ENCODE measurements at regions not wholly inside any gene's neighbourhood (a gene's known extent, or its start where the extent isn't known, plus 50 kb on each side); places are given as distances from the start of the nearest gene placed in this dataset.

DNA sequence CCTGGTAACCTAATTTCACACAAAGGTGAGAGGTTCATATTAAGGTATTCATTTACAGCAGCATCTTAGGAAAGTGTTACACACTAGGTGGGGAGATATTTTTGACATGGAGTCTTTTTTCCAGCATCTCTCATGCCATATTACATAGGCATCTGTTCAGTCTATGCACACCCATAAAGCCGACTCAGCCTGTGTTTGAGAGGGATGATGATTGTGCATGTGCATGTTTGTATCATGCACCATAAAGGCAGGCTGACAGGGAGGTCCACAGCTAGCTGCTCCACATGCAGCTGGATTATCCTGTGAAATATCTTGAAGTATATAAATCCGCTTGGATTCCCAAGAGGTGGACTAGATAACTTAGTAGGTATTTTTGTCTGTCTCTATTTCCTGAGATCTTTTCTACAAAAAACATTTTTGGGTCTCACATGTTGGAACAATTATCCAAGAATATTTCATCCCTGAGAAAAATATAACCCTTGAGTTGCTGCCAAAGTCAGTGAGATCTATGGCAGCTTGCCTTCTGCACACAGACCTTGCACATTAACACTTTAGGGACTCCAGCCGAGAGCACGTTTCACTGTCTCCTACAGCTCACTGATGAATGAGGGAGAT, 288.4 kb upstream of the DPH6 start:
- TF ChIP-seq, protein P1, sequence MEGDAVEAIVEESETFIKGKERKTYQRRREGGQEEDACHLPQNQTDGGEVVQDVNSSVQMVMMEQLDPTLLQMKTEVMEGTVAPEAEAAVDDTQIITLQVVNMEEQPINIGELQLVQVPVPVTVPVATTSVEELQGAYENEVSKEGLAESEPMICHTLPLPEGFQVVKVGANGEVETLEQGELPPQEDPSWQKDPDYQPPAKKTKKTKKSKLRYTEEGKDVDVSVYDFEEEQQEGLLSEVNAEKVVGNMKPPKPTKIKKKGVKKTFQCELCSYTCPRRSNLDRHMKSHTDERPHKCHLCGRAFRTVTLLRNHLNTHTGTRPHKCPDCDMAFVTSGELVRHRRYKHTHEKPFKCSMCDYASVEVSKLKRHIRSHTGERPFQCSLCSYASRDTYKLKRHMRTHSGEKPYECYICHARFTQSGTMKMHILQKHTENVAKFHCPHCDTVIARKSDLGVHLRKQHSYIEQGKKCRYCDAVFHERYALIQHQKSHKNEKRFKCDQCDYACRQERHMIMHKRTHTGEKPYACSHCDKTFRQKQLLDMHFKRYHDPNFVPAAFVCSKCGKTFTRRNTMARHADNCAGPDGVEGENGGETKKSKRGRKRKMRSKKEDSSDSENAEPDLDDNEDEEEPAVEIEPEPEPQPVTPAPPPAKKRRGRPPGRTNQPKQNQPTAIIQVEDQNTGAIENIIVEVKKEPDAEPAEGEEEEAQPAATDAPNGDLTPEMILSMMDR (conservative IDR thresholded peaks at IDR 0.05; ENCODE audit: low read depth, low read length): no peak
- Histone ChIP-seq H3K4me2 (no peak overlapping the region), H3K36me3 (ENCODE audit: insufficient read depth) (no peaks in the 10 kb centered on the region), H3K9ac (no peak overlapping the region), H3K27me3 (ENCODE audit: insufficient read depth, low read depth) (no peaks in the 10 kb centered on the region), H3K27ac (no peak overlapping the region), H3K79me2 (ENCODE audit: insufficient read depth, low read depth) (no peaks in the 10 kb centered on the region), H3K4me1 (ENCODE audit: low read depth, poor library complexity, severe bottlenecking) (no peaks in the 10 kb centered on the region), H3K4me3 (IDR thresholded peaks at IDR 0.05; ENCODE audit: insufficient read depth, low read depth, low read length) (no peak overlapping the region), H2AFZ (ENCODE audit: low read depth) (no peak overlapping the region), H4K20me1 (ENCODE audit: insufficient read depth) (no peaks in the 10 kb centered on the region)

DNA sequence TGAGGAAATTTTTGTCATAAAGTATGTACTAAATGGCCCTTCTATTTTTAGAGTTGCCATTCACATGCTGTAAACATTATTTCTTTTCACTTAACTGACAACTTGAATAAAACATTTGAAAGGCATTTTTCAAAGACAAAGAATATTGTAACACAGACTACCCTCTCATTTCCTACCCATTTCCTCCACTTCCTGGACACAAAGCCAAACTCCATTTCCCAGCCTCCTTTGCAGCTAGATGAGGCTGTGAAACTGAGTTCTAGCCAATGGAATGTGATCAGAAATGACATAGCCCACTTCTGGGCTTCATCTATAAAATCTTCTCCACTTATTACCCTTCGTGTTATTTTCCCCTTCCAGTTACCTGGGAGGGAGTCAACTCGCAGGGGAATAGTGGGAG, 288.9 kb upstream of the DPH6 start:
- Histone ChIP-seq H3K9ac (no peak overlapping the region), H2AFZ (ENCODE audit: low read depth) (no peak overlapping the region), H3K27me3 (ENCODE audit: insufficient read depth, low read depth) (no peaks in the 10 kb centered on the region), H4K20me1 (ENCODE audit: insufficient read depth) (no peaks in the 10 kb centered on the region), H3K4me2 (no peak overlapping the region), H3K27ac (no peak overlapping the region), H3K4me1 (ENCODE audit: low read depth, poor library complexity, severe bottlenecking) (no peaks in the 10 kb centered on the region), H3K79me2 (ENCODE audit: insufficient read depth, low read depth) (no peaks in the 10 kb centered on the region), H3K4me3 (IDR thresholded peaks at IDR 0.05; ENCODE audit: insufficient read depth, low read depth, low read length) (no peak overlapping the region), H3K36me3 (ENCODE audit: insufficient read depth) (no peaks in the 10 kb centered on the region)
- TF ChIP-seq, protein P1 (conservative IDR thresholded peaks at IDR 0.05; ENCODE audit: low read depth, low read length): no peak

GRCh38 chr15:35838424-35839111, 292.6 kb upstream of the DPH6 start:
- no peaks in the 10 kb centered on the region for H3K36me3 ChIP-seq (ENCODE audit: insufficient read depth)
- no peaks in the 10 kb centered on the region for H4K20me1 ChIP-seq (ENCODE audit: insufficient read depth)
- no peaks in the 10 kb centered on the region for H3K27me3 ChIP-seq (ENCODE audit: insufficient read depth, low read depth)
- H3K9ac ChIP-seq: no peak overlapping the region
- no peak overlapping the region for H3K4me2 ChIP-seq
- no peak overlapping the region for H3K27ac ChIP-seq
- H3K4me1 ChIP-seq (ENCODE audit: low read depth, poor library complexity, severe bottlenecking): no peaks in the 10 kb centered on the region
- H3K4me3 ChIP-seq (IDR thresholded peaks at IDR 0.05; ENCODE audit: insufficient read depth, low read depth, low read length): no peak overlapping the region
- TF ChIP-seq, protein P1 (conservative IDR thresholded peaks at IDR 0.05; ENCODE audit: low read depth, low read length): no peak
- no peak overlapping the region for H2AFZ ChIP-seq (ENCODE audit: low read depth)
- H3K79me2 ChIP-seq (ENCODE audit: insufficient read depth, low read depth): no peaks in the 10 kb centered on the region

DNA sequence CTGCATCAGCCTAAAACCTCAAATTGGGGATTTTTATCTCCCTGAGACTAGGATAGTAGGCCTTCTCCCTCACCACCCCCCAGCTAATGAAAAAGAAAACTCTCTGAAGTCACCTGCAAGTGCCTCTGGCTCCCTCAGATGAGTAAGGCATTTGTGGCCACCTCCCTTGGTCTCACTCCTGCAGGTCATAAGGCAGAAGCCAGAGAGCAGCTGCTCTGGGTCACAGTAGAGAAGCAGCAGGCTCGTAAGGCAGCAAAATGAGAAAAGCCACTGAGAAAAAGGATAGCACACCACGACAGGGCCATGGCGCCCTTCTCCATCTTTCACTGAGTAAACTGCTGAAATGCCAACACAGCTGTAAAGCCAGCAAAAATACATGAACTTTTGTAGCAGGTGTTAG, 296.7 kb upstream of the DPH6 start:
- Histone ChIP-seq H3K79me2 (ENCODE audit: insufficient read depth, low read depth) (no peaks in the 10 kb centered on the region), H3K27ac (no peak overlapping the region), H3K27me3 (ENCODE audit: insufficient read depth, low read depth) (no peaks in the 10 kb centered on the region), H3K9ac (no peak overlapping the region), H3K4me2 (no peak overlapping the region), H2AFZ (ENCODE audit: low read depth) (no peak overlapping the region), H3K4me3 (IDR thresholded peaks at IDR 0.05; ENCODE audit: insufficient read depth, low read depth, low read length) (no peak overlapping the region), H4K20me1 (ENCODE audit: insufficient read depth) (no peaks in the 10 kb centered on the region), H3K36me3 (ENCODE audit: insufficient read depth) (no peaks in the 10 kb centered on the region), H3K4me1 (ENCODE audit: low read depth, poor library complexity, severe bottlenecking) (no peaks in the 10 kb centered on the region)
- TF ChIP-seq, protein P1 (conservative IDR thresholded peaks at IDR 0.05; ENCODE audit: low read depth, low read length): no peak

Measured in KMS-11 (cell line).